SK-N-MC (cell line): ENCODE measurements at regions not wholly inside any gene's neighbourhood (a gene's known extent, or its start where the extent isn't known, plus 50 kb on each side); places are given as distances from the start of the nearest gene placed in this dataset.

Experiments used
- DNase-seq: peaks from one replicate; pipeline ENCODE4 v3.0.0-alpha.2; 2011; ENCODE audit warnings: low read depth, low spot score
- H3K27ac ChIP-seq: fragments of 200-600 bp; sonication (generic); 2 replicates; pipeline ENCODE4 v1.5.1; 2016; ENCODE audit warnings: mixed run types
- H3K36me3 ChIP-seq: fragments of 200-600 bp; sonication (generic); 2 replicates; pipeline ENCODE4 v1.6.1; 2017; ENCODE audit warnings: antibody characterized with exemption, low read length, mixed read lengths; ENCODE audit not compliant: insufficient read depth
- H3K4me3 ChIP-seq: fragments of 200-600 bp; sonication (generic); 2 replicates; pipeline ENCODE4 v1.5.1; 2016
- H3K9ac ChIP-seq: fragments of 200-600 bp; sonication (generic); 2 replicates; pipeline ENCODE4 v1.8.0; 2017; ENCODE audit warnings: mixed run types, mixed read lengths; ENCODE audit not compliant: insufficient read length
- H3K9me3 ChIP-seq: fragments of 200-600 bp; sonication (generic); 2 replicates; pipeline ENCODE4 v1.6.1; 2017; ENCODE audit warnings: low read depth, mild to moderate bottlenecking, antibody characterized with exemption, low read length, moderate library complexity, mixed read lengths
- EZH2 ChIP-seq: fragments of 200-600 bp; sonication (generic); IDR thresholded peaks from one replicate; pipeline ENCODE4 v1.6.1; 2017; ENCODE audit warnings: antibody characterized with exemption
- FOXP2 ChIP-seq: optimal IDR thresholded peaks from 2 replicates; pipeline ENCODE3; 2011; ENCODE audit warnings: mild to moderate bottlenecking, moderate library complexity; ENCODE audit not compliant: insufficient read depth; ENCODE audit errors: extremely low read length, control extremely low read depth
- POLR2AphosphoS5 ChIP-seq: IDR thresholded peaks from 2 replicates; pipeline ENCODE4 v1.6.1; 2012; ENCODE audit warnings: mild to moderate bottlenecking, low read depth, low read length, borderline replicate concordance

DNA sequence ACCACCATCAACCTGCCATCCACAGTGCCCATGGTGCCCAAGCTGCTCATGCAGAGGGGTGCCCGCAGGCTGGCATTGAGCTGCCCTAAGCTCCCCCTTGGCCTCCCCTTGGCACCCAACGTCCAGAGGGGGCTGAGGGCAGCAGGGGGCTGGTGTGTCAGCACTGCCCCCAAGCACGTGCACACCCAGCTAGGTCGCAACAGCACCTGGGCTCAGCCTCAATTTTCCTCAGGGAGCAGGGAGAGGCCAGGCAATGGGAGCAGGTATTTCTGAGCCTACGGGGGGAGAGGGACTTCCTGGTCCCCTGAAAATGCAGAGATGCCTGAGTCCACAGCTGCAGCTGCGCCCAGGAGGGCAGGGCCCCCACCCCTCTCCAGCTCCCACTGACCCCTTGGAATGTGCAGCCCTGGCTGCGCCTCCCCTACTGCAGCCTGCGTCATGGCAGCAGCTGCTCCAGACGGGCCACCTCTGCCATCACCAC is 204.2 kb downstream of the ANKRD60 start:
- Histone ChIP-seq H3K9me3 (no peaks in the 10 kb centered on the region), H3K27ac (no peak overlapping the region), H3K4me3 (no peak overlapping the region), H3K36me3 (no peaks in the 10 kb centered on the region), H3K9ac (no peak overlapping the region)
- DNase-seq, result no peak
- no peak for TF ChIP-seq EZH2
- TF ChIP-seq FOXP2, result no peak
- TF ChIP-seq POLR2AphosphoS5, result no peak

DNA sequence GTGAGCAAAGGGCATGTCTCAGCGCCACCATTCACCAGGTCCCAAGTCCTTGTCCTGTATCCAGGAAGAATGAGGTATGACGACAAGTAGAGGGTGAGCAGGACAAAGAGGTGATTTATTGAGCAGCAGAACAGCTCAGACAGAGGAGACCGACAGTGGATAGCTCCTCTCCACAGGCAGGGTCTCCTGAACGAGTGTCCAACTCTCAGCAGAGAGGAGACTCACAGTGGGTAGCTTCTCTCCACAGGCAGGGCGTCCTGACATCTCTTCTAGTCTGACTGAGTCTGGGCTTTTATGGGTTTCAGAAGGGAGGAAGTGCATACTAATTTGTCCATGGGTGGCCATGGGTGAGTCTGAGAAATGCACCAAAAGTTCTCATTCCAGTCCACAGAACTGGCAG is 204.7 kb downstream of the ANKRD60 start:
- H3K27ac ChIP-seq, result no peak overlapping the region
- no peak for DNase-seq
- H3K36me3 ChIP-seq, result no peaks in the 10 kb centered on the region
- TF ChIP-seq EZH2 (no peak), FOXP2 (no peak), POLR2AphosphoS5 (no peak)
- no peak overlapping the region for H3K9ac ChIP-seq
- no peak overlapping the region for H3K4me3 ChIP-seq
- H3K9me3 ChIP-seq, result no peaks in the 10 kb centered on the region

DNA sequence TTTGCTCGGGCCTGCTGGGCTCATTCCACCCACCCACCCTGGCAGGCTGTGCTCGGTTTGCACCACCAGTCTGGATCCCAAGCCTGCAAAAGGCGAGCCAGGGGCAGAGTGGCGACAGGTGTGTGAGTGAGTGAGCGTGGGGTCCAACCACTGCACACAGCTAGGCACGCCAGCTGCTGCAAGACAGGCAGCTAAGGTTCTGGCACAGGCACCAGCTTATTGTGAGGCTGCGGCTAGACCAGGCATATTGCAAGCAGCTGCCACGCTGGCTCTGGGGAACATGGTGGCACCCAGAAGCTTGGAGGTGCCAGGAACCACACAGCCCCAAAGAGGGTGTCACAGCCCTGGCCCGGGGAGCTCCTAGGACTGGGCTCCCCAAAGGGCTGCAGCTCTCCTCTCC is 205.1 kb downstream of the ANKRD60 start:
- DNase-seq, result no peak
- Histone ChIP-seq H3K4me3 (no peak overlapping the region), H3K36me3 (no peaks in the 10 kb centered on the region), H3K9ac (no peak overlapping the region), H3K27ac (no peak overlapping the region), H3K9me3 (no peaks in the 10 kb centered on the region)
- TF ChIP-seq FOXP2 (no peak), POLR2AphosphoS5 (no peak), EZH2 (no peak)

DNA sequence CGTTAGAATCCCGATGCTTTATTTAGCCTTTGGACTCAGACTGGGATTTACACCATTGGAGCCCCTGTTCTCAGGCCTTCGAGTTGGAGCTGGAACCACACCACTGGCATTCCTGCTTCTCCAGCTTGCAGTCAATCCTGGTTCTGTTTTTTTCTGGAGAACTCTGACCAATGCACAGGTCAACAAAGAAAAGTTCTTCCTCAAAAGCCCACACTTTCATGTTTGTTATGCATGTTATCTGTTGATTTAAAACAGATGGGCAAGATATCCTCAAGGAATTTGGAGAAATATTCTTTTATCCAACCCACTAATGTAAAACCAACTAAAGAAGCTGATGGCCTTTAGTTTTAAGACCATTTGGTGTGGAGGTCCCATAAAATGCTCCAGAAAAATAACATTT is 205.7 kb downstream of the ANKRD60 start:
- TF ChIP-seq POLR2AphosphoS5, result no peak
- TF ChIP-seq FOXP2, result no peak
- TF ChIP-seq EZH2, result no peak
- Histone ChIP-seq H3K9me3 (no peaks in the 10 kb centered on the region), H3K9ac (no peak overlapping the region), H3K36me3 (no peaks in the 10 kb centered on the region), H3K27ac (no peak overlapping the region), H3K4me3 (no peak overlapping the region)
- DNase-seq, result no peak

DNA sequence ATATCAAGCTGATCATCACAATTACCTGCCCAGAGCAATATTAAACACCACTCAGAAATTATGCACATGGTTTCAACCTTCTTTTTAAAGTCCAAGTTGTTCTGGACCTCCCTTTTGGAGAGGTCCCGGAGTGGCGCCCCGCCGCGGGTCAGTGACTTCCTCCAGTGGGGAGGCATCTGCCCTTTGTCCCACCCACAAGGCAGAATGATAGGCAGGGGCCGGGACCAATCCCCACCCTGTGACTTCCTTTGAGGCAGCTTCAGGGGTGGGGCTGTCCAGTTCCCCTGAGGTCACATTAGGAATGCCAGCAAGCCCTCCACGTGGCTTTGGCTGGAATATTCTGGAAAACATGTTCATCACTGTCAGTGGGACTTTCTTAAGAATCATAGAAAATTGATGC is 207.0 kb downstream of the ANKRD60 start:
- TF ChIP-seq EZH2 (no peak), POLR2AphosphoS5 (no peak), FOXP2 (no peak)
- no peak overlapping the region for H3K9ac ChIP-seq
- no peaks in the 10 kb centered on the region for H3K36me3 ChIP-seq
- no peak overlapping the region for H3K27ac ChIP-seq
- no peaks in the 10 kb centered on the region for H3K9me3 ChIP-seq
- no peak overlapping the region for H3K4me3 ChIP-seq
- DNase-seq, result no peak

DNA sequence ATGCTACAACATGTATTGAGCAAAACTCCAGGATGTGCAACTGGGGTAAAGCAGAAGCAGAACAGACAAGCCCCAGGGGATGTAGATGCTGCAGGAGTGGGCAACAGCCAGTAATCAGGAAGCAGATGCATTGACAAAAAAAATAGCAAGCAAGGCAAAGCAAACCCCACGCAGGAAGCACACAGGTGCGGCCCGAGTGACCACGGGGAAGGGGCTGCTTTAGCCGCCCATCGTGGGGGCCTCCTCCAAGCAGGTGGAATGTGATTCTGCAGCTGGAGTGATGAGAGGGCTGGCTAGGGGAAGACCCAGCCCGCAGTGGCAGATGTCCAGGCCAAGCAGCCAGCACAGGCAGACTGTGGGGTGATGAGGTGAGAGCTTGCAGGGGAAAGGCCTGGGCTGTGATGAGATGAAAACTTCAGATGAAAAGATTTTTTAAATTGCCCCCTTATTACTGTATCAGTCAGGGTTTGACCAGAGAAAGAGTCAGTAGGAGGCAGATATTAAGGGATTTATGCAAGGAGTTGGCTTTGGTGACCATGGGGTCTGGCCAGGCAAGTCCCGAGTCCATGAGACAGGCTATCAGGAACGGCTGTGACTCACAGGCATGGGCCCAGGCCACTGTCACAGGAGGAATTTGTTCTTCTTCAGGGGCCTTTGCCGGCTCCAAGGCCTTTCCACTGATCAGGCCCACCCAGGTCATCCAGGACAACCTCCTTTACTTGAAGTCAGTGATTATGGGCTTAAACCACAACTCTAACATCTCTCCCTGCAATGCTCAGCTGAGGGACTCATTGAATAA is 207.6 kb downstream of the ANKRD60 start:
- Histone ChIP-seq H3K36me3 (no peaks in the 10 kb centered on the region), H3K27ac (no peak overlapping the region), H3K9ac (no peak overlapping the region), H3K9me3 (no peaks in the 10 kb centered on the region), H3K4me3 (no peak overlapping the region)
- no peak for TF ChIP-seq EZH2
- no peak for TF ChIP-seq POLR2AphosphoS5
- no peak for TF ChIP-seq FOXP2
- no peak for DNase-seq

DNA sequence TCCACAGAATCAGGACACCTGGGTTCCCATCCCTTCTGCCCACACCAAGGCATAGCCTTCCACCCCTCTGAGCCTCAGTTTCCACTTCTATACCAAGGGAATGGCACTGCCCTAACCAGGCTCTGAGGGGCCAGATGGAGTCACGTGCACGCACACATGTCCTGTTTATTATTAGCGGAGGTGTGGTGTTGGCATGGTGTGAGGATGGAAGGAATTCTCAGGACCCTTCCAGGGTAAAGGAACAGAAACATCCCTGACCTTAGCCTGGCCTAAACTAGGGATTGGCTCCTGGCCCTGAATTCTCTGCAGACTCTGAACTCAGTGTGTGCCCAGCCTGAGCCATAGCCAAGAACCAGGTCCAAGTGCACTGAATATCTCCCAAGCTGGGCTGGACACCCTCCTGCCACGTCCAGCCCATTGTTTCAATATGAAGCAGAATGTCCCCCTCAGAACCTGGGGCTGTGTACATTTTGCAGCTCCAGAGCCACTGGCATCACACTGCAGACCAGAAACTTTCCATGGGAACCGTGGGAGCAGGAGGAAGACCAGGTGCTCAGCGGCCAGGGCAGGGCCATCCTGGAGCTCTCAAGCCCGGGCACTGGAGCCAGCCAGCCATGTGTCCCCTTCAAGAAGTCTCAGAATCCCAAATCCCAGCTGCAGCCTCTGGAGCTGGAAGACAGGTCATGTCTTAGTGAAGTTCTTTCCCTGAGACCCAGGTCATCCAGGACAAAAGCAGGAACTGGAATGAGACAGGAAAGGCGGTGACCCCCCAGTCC is 208.4 kb downstream of the ANKRD60 start:
- TF ChIP-seq FOXP2, result no peak
- no peak for TF ChIP-seq EZH2
- no peak for TF ChIP-seq POLR2AphosphoS5
- Histone ChIP-seq H3K27ac (no peak overlapping the region), H3K36me3 (no peaks in the 10 kb centered on the region), H3K9ac (no peak overlapping the region), H3K4me3 (no peak overlapping the region), H3K9me3 (no peaks in the 10 kb centered on the region)
- DNase-seq, result no peak

DNA sequence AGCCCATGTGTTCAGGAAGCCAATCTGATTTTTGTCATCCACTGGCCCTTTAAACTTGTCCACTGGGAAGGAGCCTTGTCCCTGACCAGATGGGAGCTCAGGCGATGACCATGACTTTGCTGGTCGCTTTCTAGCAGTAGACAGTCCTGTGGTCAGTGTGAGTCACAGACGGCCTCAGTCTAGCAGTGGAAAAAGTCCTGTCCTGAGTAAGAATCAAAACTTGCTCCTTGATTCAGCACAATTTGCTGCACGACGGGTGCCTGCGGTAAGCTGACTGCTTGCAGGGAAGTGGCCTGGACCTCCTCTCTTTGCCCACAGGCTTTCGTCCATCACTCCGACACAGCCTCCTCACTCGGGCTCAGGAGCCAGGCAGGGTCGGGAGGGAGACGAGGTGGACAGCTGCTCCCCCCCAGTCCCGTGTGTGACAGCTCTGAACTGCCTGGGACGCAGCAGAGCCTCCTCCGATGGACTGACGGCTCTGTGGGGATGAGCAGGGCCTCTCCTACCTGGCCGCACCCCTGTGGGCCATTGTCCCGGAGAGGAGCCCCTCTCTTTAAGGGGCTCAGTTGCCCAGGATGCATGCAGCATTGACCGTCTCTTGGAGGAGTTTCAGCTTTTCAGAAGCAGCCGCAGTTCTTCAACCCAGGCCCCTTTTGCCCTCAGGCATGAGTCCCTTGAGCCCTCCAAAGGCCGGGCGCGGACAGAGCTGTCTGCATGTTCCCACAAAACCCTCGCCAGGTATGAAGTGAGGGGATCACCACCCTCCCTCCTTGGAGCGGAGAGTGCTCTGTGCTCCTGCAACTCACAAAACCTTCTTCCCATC is 209.2 kb downstream of the ANKRD60 start:
- no peak overlapping the region for H3K4me3 ChIP-seq
- DNase-seq, result no peak
- no peak overlapping the region for H3K27ac ChIP-seq
- H3K36me3 ChIP-seq, result no peaks in the 10 kb centered on the region
- H3K9ac ChIP-seq, result no peak overlapping the region
- TF ChIP-seq FOXP2 (no peak), EZH2 (no peak), POLR2AphosphoS5 (no peak)
- H3K9me3 ChIP-seq, result no peaks in the 10 kb centered on the region
